Skin epidermis (tissue), 12 donors: ENCODE measurements at regions not wholly inside any gene's neighbourhood (a gene's known extent, or its start where the extent isn't known, plus 50 kb on each side); places are given as distances from the start of the nearest gene placed in this dataset.
"Not testable (repeated sequence)": the region's sequence is repeated elsewhere in the genome, so short reads cannot be mapped to it uniquely, and the experiment has no call there.

ENCODE experiments used
- H3K27ac ChIP-seq, 21 experiments: fragments of 200-600 bp; sonication (generic) in 11 of 21; one replicate each; pipeline ENCODE4 v1.5.0; 2020; ENCODE audit warnings: mild to moderate bottlenecking in 3 of 21, inconsistent platforms in 2 of 21, moderate library complexity in 2 of 21
- H3K4me3 ChIP-seq, 7 experiments: fragments of 200-600 bp; sonication (generic) in 2 of 7; one replicate each; pipeline ENCODE4 v1.5.0; 2020; ENCODE audit warnings: inconsistent platforms in 2 of 7, mild to moderate bottlenecking in 2 of 7, moderate library complexity in 1 of 7

DNA sequence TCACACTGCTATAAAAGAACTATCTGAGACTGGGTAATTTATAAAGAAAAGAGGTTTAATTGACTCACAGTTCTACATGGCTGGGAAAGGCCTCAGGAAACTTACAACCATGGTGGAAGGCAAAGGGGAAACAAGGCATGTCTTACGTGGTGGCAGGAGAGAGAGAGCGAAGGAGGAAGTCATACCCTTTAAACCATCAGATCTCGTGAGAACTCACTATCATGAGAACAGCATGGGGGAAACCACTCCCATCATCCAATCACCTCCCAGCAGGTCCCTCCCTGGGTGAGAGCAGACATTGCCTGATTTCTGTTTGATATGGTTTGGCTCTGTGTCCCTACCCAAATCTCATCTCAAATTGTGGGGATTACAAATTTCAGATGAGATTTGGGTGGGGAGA is 86.9 kb upstream of the CTDP1 start:
- not testable (repeated sequence) for H3K4me3 ChIP-seq

DNA sequence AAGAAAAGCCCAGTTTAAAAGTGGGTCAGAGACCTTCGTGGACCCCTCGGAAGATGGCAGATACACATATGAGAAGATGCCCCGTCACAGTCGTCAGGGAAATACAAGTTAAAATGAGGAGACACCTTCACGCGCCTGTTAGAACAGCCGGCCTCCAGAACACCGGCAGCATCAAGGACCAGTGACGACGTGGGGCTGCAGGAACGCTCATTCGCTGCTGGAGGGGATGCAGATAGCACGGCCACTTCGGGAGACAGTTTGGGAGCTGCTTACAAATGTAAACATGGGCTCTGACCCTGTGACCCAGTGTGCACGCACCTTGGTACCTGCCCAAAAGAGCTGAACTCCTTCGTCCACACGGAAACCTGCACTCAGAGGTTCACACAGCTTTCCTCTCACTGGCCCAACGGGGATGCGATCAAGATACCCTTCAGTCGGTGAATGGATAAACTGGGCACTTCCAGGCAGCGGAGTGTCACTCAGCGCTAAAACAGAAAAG is 83.7 kb upstream of the CTDP1 start:
- no peak overlapping the region for H3K27ac ChIP-seq
- H3K4me3 ChIP-seq, result no peak overlapping the region

More for the DNA sequence above, 86.9 kb upstream of the CTDP1 start:
- not testable (repeated sequence) for H3K27ac ChIP-seq

GRCh38 chr18:79596446-79597175 is 83.0 kb upstream of the CTDP1 start:
- Histone ChIP-seq H3K27ac (no peak overlapping the region), H3K4me3 (no peak overlapping the region)

GRCh38 chr18:79597176-79597830 is 82.3 kb upstream of the CTDP1 start:
- no peak overlapping the region for H3K4me3 ChIP-seq

GRCh38 chr18:79597831-79598632 is 81.6 kb upstream of the CTDP1 start:
- Histone ChIP-seq H3K27ac (no peak overlapping the region), H3K4me3 (no peak overlapping the region)

More at GRCh38 chr18:79597176-79597830, 82.3 kb upstream of the CTDP1 start:
- no peak overlapping the region for H3K27ac ChIP-seq

DNA sequence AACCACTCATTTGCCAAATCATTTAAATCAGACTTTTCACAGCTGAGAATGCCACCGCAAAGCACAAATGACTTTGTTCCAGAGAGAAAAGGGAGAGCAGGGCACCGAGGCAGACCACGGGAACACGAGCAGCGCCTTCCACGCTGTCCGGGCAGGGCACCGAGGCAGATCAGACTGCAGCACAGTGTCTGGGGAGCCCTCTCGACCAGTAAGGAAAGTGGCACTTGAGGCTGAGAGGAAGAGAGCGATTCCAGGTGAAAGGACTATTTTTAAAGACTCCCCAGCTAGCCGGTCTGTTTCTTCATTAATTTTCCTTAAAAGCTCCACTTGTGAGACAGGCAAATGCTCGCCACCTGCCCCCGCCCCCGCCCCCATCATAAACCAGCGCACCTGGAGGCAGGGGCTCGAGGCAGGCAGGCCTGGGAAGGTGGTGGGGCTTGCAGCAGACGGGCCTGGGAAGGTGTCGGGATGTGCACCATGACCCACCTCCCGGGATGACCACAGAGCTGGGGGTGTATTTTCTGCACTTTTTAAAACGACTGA is 80.9 kb upstream of the CTDP1 start:
- Histone ChIP-seq H3K27ac (peak overlapping the region in 1 of 21 experiments; percentile 21), H3K4me3 (no peak overlapping the region)

- peak overlapping the region in 1 of 21 experiments; percentile 38 for H3K27ac ChIP-seq
Observed at GRCh38 chr18:79599441-79599931, 80.1 kb upstream of the CTDP1 start.

DNA sequence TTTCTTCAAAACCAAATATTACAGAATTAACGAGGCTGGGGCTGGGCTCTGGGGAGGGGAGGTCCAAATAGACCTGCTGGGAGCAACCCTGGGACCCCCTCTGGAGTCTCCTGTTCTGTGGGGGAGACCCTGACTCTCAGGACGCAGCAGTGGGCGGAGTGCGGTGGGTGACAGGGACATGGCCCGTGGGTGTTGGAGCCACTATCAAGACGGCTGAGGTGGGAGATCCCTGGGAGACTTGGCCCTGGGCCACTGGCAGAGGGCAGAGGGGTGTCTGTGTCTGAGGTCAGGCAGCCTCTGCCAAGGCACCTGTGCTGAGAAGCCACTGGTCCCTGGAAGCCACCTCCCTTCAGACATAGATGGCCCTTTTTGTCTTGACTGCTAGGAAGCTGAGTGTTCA is 79.5 kb upstream of the CTDP1 start:
- Histone ChIP-seq H3K4me3 (no peak overlapping the region), H3K27ac (peak overlapping the region in 1 of 21 experiments; percentile 38)

More at GRCh38 chr18:79599441-79599931, 80.1 kb upstream of the CTDP1 start:
- no peak overlapping the region for H3K4me3 ChIP-seq

- no peak overlapping the region for H3K27ac ChIP-seq
Observed at GRCh38 chr18:79600596-79600995, 79.0 kb upstream of the CTDP1 start.

DNA sequence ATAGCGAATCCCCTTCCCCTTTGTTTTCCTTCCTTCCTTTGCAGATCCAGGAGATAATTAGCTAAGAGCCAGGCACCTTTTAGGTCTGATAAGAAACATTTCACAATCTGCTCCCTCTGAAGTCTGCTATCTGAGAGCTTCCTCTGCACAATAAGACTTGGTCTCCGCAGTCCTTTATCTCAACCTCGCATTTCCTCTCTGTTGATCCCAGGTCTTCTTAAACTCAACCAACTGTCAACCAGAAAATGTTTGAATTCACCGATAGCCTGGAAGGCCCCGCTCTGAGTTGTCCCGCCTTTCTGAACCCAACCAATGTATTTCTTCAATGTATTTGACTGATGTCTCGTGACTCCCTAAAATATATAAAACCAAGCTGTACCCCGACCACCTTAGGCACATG is 78.4 kb upstream of the CTDP1 start:
- H3K27ac ChIP-seq, result no peak overlapping the region
- H3K4me3 ChIP-seq, result no peak overlapping the region

More at GRCh38 chr18:79600596-79600995, 79.0 kb upstream of the CTDP1 start:
- H3K4me3 ChIP-seq, result no peak overlapping the region

DNA sequence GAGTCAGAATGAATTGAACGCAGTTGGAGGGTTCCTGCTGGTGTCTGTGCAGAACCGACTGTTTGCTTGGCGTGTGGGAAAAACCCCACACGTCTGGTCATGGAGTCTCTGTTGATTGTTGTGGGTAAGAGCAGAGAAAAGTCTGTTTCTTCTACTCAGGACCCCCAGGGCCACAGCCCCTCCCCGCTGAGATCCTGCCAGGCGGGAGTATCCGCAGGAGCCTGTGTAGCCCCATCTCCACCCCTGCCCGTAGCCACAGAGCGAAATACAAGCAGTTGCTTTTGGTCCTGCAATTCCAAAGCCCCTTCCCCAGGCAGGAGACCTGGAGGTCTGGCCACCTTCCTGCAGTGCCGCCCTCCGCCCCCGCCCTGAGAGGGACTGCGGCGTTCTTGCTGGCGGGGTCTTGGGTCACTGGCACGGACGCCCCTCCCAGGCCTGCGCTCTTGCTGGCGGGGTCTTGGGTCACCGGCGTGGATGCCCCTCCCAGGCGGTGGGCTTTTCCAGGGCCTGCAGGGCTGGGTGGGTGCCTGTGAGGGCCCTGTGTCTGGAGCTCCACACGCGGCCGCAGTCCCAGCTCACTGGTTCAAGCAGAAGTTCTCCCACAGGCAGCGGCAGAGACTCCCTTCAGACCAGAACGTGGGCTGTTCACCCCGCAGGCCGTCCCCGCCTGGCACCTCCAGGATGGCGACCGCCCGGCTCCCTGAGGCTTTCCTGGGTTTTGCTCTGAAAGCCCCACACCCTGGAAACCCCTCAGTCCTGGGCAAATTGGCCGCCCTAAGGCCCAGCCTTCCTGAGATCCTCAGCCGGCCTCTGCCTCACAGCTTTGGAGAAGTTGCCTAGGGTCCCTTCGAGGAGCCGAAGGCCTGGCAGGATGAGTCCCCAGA is 76.0 kb upstream of the CTDP1 start:
- no peak overlapping the region for H3K27ac ChIP-seq
- no peak overlapping the region for H3K4me3 ChIP-seq

DNA sequence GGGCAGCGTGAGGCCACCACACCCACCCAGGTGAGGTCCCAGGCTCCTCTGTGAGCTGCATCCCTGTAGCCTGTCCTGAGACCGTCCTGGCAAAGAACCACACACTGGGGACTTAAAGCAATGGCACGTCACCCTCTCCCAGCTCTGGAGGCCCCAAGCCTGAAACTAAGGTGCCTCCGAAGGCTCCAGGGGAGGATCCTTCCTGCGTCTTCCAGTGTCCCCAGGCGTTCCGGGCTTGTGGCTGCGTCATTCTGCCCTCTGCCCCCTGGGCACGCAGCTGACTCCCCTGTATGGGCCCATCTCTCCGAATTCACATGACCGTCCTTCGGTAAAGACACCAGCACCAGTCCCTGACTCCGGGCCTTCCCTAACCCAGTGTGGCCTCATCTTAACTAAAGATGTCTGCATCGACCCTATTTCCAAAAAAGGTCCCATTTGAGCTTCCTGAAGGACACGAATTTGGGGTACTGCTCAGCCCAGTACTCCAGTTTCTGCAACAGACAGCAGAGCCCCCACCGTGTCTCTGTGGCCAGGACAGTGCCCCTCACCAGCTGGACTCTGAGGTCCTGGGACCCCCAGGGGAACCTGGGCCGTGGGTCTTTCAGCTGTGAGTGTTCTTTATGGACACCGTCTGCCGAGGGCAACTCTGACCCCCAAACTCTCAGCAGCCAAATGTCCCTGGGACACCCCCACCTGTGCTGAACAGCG is 75.2 kb upstream of the CTDP1 start:
- H3K4me3 ChIP-seq, result no peak overlapping the region
- no peak overlapping the region for H3K27ac ChIP-seq

- Histone ChIP-seq H3K4me3 (no peak overlapping the region), H3K27ac (no peak overlapping the region)
Observed at GRCh38 chr18:79604913-79605880, 74.4 kb upstream of the CTDP1 start.

GRCh38 chr18:79606071-79606470 is 73.5 kb upstream of the CTDP1 start:
- not testable (repeated sequence) for H3K4me3 ChIP-seq

DNA sequence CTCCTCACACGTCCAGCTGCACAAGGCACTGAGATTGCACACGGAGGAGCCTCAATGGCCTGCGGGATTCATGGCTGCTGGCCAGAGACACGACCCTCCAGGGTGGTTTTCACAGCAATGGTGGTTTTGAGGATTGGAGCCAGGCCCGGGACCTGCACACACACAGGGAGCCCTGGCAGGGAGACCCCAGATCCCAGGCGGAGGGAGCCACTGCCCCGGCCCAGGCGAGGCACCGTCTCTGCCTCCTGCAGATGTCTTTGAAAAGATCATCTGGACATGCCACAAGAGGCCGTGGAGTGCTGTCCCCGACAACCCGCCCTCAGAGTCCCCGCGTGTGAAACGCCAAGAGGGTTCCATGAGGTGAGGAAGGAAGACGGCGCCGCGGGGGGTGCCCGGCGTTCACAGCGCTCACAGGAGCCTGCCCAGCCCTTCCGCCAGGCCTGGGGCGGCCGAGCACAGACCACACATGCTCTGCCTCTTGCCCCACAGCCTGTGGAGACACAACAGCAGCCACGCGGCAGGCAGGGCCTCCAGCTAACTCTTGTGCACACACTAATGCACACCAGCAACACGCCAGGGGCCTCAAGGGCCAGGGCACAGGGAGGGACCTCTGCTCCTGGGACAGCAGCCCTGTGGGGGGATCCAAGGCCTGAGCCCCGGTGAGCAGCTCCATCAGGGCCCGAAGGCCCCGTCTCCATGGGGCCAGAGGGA is 72.8 kb upstream of the CTDP1 start:
- Histone ChIP-seq H3K4me3 (no peak overlapping the region), H3K27ac (no peak overlapping the region)

More at GRCh38 chr18:79606071-79606470, 73.5 kb upstream of the CTDP1 start:
- H3K27ac ChIP-seq, result not testable (repeated sequence)

DNA sequence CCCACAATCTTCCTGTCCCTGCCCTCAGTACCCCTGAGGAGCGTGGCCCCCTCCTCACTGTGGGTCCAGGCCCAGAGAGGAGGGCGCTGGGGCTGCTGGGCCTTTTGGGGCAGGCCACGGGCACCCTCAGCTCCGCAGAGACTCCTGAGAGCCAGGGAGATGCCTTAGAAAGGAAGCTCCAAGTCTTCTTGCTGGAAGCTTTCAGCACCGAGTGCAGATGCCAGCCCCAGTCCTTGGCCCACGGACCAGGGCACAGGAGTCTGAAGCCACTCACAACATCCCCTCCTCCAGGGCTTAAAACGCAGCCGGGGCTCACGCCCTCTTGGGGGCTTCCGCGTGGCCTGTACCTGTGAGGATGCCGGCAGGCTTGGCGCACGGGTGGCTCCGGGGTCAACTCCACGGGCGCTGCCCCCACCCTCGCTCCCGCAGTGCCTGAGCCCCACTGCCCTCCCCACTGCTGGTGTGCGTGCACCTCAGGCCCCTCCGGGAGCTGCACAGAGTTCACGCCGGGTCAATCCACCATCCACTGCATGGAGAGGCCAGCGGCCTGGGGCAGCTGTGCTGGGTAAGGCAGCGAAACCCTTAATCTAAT is 72.1 kb upstream of the CTDP1 start:
- no peak overlapping the region for H3K27ac ChIP-seq
- H3K4me3 ChIP-seq, result no peak overlapping the region
